ENCODE measurements at regions not wholly inside any gene's neighbourhood (a gene's known extent, or its start where the extent isn't known, plus 50 kb on each side); places are given as distances from the start of the nearest gene placed in this dataset.

DNA sequence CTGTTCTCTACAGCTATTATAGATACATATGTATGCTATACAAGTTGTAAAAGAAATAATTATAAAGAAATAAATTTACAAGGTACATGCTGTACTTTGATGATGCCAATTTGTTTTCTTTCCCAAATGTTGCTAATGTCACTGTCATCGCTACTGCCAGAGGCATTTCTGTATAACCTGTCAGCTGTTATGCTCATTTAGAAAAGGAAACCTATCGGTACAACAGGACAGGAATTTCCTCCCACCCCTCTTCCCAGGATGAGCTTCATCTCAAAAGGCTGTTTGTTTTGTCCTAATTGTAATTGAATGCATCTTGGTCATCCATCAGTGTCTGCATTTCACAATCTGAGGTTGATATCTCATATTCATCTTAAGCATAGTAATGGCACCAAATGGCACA is 975.7 kb downstream of the TTLL7 start:
- TF ChIP-seq, protein P1, sequence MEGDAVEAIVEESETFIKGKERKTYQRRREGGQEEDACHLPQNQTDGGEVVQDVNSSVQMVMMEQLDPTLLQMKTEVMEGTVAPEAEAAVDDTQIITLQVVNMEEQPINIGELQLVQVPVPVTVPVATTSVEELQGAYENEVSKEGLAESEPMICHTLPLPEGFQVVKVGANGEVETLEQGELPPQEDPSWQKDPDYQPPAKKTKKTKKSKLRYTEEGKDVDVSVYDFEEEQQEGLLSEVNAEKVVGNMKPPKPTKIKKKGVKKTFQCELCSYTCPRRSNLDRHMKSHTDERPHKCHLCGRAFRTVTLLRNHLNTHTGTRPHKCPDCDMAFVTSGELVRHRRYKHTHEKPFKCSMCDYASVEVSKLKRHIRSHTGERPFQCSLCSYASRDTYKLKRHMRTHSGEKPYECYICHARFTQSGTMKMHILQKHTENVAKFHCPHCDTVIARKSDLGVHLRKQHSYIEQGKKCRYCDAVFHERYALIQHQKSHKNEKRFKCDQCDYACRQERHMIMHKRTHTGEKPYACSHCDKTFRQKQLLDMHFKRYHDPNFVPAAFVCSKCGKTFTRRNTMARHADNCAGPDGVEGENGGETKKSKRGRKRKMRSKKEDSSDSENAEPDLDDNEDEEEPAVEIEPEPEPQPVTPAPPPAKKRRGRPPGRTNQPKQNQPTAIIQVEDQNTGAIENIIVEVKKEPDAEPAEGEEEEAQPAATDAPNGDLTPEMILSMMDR (conservative IDR thresholded peaks at IDR 0.05; ENCODE audit: low read length): no peak
- H3K4me3 ChIP-seq (ENCODE audit: low read length): no peak overlapping the region
- DNase-seq (ENCODE audit: low read depth): no peak

DNA sequence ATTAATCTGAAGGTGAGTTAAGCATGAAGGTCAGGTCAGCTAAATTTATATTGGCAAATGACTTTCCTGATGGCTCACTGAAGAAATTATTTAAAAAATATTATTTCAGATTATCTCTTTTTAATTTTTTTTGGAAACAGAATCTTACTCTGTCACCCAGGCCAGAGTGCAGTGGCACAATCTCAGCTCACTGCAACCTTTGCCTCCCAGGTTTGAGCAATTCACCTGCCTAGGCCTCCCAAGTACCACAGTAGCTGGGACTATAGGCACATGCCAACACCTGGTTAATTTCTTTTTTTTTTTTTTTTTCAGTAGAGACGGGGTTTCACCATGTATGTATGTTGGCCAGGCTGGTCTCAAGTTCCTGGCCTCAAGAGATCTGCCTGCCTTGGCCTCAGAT is 976.7 kb downstream of the TTLL7 start:
- TF ChIP-seq, protein P1 (conservative IDR thresholded peaks at IDR 0.05; ENCODE audit: low read length): no peak
- no peak overlapping the region for H3K4me3 ChIP-seq (ENCODE audit: low read length)
- DNase-seq (ENCODE audit: low read depth): no peak

DNA sequence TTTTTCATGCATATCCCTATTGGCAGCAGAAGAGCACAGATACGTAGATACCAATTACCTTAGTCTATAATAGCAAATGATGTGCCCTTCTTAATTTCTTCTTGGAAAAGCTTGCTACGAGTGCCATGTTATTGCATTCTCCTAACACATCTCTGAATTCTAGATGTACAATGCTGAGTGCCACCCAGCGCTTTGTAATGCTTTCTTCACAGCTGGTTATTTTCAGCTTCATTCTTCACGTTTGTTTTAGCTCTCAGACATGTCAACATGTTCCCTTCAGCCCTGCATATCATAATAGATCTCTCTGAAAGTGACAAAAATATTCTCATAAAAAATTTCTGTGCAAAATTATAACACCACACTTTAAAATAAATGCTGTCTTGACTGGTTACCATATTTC is 981.2 kb downstream of the TTLL7 start:
- TF ChIP-seq, protein P1 (conservative IDR thresholded peaks at IDR 0.05; ENCODE audit: low read length): no peak
- H3K4me3 ChIP-seq (ENCODE audit: low read length): no peak overlapping the region
- no peak for DNase-seq (ENCODE audit: low read depth)

DNA sequence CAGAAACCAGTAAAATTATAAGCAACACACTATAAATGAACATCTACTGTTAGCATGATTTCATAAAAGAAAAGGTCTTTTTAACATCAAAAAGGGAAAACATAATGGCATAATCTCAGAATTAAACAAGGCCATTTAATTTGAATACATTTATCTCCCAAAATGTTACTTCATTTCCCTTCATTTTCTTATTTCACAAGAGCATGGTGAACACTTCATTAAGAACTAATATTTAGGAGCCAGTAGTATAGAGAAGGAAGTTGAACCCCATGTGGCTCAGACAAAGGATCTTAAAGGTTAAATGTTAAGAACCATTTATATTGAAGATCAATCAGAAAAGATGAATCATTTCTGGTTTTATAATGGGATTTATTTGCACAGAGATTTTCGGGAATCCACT is 981.7 kb downstream of the TTLL7 start:
- no peak overlapping the region for H3K4me3 ChIP-seq (ENCODE audit: low read length)
- TF ChIP-seq, protein P1 (conservative IDR thresholded peaks at IDR 0.05; ENCODE audit: low read length): no peak
- DNase-seq (ENCODE audit: low read depth): no peak

DNA sequence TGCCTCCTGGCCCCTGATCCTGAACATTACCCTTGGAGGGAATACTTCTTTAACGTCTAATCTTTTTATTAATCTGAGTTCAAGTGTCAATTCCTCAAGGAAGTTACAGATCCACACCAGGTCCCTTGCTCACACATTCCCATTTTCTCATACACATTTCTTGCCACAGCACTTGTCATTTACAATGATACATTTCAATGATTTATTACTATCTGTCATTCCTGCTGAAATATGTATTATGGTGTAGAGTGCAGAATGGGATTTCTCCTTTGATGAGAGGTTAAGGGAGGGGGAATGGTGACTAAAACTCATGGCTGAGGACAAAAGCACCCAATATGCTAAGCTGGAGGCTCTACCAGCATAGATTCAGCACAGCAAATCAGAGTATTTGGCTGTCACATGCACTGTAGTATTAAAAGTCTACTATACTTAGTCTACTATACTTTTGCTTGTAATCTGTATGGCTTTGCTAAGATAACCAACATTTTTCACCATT is 982.5 kb downstream of the TTLL7 start:
- DNase-seq (ENCODE audit: low read depth): no peak
- no peak overlapping the region for H3K4me3 ChIP-seq (ENCODE audit: low read length)
- TF ChIP-seq, protein P1 (conservative IDR thresholded peaks at IDR 0.05; ENCODE audit: low read length): no peak

DNA sequence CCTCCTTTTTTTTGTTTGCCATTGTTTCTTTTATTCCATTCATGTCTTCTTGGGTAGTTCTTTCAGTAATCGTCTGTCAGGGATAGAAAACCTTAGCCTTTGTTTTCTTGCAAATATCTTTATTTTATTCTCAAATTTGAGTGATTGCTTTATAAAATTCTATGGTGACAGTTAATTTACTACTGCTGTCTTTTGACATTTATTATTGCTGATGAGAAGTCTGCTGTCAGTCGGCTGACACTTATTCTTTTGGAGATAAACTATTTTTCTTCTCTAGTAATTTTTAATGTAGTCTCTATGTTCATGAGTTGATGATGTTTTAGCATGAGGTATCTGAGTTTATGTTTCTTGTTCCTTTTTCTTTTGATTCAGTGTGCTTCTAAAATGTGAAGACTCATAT is 983.8 kb downstream of the TTLL7 start:
- no peak overlapping the region for H3K4me3 ChIP-seq (ENCODE audit: low read length)
- TF ChIP-seq, protein P1 (conservative IDR thresholded peaks at IDR 0.05; ENCODE audit: low read length): no peak
- DNase-seq (ENCODE audit: low read depth): no peak

DNA sequence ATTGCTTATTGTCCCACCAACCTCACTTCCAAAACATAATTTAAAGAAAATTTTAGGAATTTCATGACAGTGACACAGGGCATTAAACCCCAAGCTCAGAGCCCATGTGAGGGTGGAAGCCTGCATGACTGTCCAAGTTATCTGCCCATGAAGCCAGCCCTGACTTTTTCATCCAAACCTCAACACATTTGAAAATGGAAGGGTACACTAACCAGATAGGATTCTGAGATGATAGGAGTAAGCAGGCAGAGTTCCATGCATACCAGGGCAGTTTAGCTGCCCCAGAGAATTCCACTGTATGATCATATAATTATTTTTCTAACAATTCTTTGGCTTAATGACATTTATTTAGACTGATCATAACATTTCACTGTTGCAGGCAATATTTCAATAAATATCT is 986.0 kb downstream of the TTLL7 start:
- TF ChIP-seq, protein P1 (conservative IDR thresholded peaks at IDR 0.05; ENCODE audit: low read length): no peak
- DNase-seq (ENCODE audit: low read depth): no peak
- H3K4me3 ChIP-seq (ENCODE audit: low read length): no peak overlapping the region
